ENCODE measurements at regions not wholly inside any gene's neighbourhood (a gene's known extent, or its start where the extent isn't known, plus 50 kb on each side); places are given as distances from the start of the nearest gene placed in this dataset.

- no peaks in the 10 kb centered on the region for H3K36me3 ChIP-seq (ENCODE audit: insufficient read depth, low read length)
- H3K9ac ChIP-seq (ENCODE audit: low read length), result no peak overlapping the region
- no peaks in the 10 kb centered on the region for H3K79me2 ChIP-seq (replicated peaks; ENCODE audit: insufficient read depth, low read length)
- no peak overlapping the region for H3K4me3 ChIP-seq (ENCODE audit: low read length)
- no peaks in the 10 kb centered on the region for H3K27me3 ChIP-seq (ENCODE audit: insufficient read depth, low read depth, low read length)
- no peaks in the 10 kb centered on the region for H3K9me2 ChIP-seq (ENCODE audit: insufficient read depth, low read length)
- no peak overlapping the region for H3K4me2 ChIP-seq (ENCODE audit: low read length)
- H4K20me1 ChIP-seq (ENCODE audit: insufficient read depth), result no peaks in the 10 kb centered on the region
- no peaks in the 10 kb centered on the region for H3F3A ChIP-seq (ENCODE audit: insufficient read depth, low read length, poor library complexity, severe bottlenecking)
- no peak overlapping the region for H3K27ac ChIP-seq (ENCODE audit: low read length)
- TF ChIP-seq REST (IDR thresholded peaks at IDR 0.05; ENCODE audit: borderline replicate concordance) (no peak), EP300 (conservative IDR thresholded peaks at IDR 0.05; ENCODE audit: poor library complexity, severe bottlenecking) (no peak), TAF1 (IDR thresholded peaks at IDR 0.05; ENCODE audit: low read depth) (no peak), MXI1 (conservative IDR thresholded peaks at IDR 0.05; ENCODE audit: poor library complexity, severe bottlenecking) (no peak), SMC3 (conservative IDR thresholded peaks at IDR 0.05; ENCODE audit: poor library complexity) (no peak), RAD21 (conservative IDR thresholded peaks at IDR 0.05) (no peak), EZH2 (IDR thresholded peaks at IDR 0.05; ENCODE audit: borderline replicate concordance, insufficient read depth, low read length, poor library complexity, severe bottlenecking) (no peak), POLR2AphosphoS5 (IDR thresholded peaks at IDR 0.05) (no peak), CTCF (IDR thresholded peaks at IDR 0.05; ENCODE audit: poor library complexity, severe bottlenecking) (no peak)
- no peaks in the 10 kb centered on the region for H3K9me3 ChIP-seq (ENCODE audit: low read length)
- no peak overlapping the region for H2AFZ ChIP-seq (ENCODE audit: low read depth, low read length)
Measured at GRCh38 chr5:166865206-166865605, 1426.2 kb upstream of the WWC1 start.

GRCh38 chr5:166880456-166880855 lies 1411.0 kb upstream of the WWC1 start:
- no peak overlapping the region for H3K27ac ChIP-seq (ENCODE audit: low read length)
- H3K9ac ChIP-seq (ENCODE audit: low read length), result no peak overlapping the region
- H3K9me3 ChIP-seq (ENCODE audit: low read length), result no peaks in the 10 kb centered on the region
- H3K27me3 ChIP-seq (ENCODE audit: insufficient read depth, low read depth, low read length), result no peaks in the 10 kb centered on the region
- no peaks in the 10 kb centered on the region for H3K79me2 ChIP-seq (replicated peaks; ENCODE audit: insufficient read depth, low read length)
- no peak overlapping the region for H3K4me3 ChIP-seq (ENCODE audit: low read length)
- H4K20me1 ChIP-seq (ENCODE audit: insufficient read depth), result no peaks in the 10 kb centered on the region
- no peak overlapping the region for H3K4me2 ChIP-seq (ENCODE audit: low read length)
- no peaks in the 10 kb centered on the region for H3K9me2 ChIP-seq (ENCODE audit: insufficient read depth, low read length)
- no peaks in the 10 kb centered on the region for H3K36me3 ChIP-seq (ENCODE audit: insufficient read depth, low read length)
- no peak for TF ChIP-seq EZH2 (IDR thresholded peaks at IDR 0.05; ENCODE audit: borderline replicate concordance, insufficient read depth, low read length, poor library complexity, severe bottlenecking)
- TF ChIP-seq REST (IDR thresholded peaks at IDR 0.05; ENCODE audit: borderline replicate concordance), result no peak
- no peak for TF ChIP-seq RAD21 (conservative IDR thresholded peaks at IDR 0.05)
- TF ChIP-seq SMC3 (conservative IDR thresholded peaks at IDR 0.05; ENCODE audit: poor library complexity), result no peak
- TF ChIP-seq POLR2AphosphoS5 (IDR thresholded peaks at IDR 0.05), result no peak
- TF ChIP-seq CTCF (IDR thresholded peaks at IDR 0.05; ENCODE audit: poor library complexity, severe bottlenecking), result no peak
- no peaks in the 10 kb centered on the region for H3F3A ChIP-seq (ENCODE audit: insufficient read depth, low read length, poor library complexity, severe bottlenecking)
- no peak overlapping the region for H2AFZ ChIP-seq (ENCODE audit: low read depth, low read length)
